ENCODE measurements at regions not wholly inside any gene's neighbourhood (a gene's known extent, or its start where the extent isn't known, plus 50 kb on each side); places are given as distances from the start of the nearest gene placed in this dataset.

DNA sequence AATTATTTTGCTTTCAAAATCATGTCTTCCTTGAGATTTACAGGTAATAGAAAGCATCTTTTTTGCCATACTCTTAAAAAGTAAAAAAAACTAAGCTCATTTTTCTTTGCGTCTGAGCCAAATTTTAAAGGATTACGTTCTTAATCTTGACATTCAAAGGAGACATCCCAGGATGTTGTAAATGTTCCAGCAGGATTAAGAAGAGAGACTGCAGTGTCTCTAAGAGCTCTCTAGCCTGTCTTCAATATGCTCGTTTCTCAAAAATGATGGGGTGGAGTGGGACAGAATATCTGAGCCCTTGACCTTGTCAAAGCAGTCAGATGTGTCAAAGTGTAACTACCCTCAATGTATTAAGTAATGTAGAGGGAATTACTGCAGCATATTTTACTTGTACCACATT is 363.3 kb downstream of the PCDH7 start:
- Mint-ChIP-seq H3K36me3 (ENCODE audit: low read depth) (no peaks in the 10 kb centered on the region), H3K9me3 (no peaks in the 10 kb centered on the region), H3K4me1 (no peaks in the 10 kb centered on the region), H3K4me3 (no peak overlapping the region), H3K27ac (no peak overlapping the region), H3K27me3 (no peaks in the 10 kb centered on the region)
- DNase-seq = no peak
- TF ChIP-seq, protein P1, sequence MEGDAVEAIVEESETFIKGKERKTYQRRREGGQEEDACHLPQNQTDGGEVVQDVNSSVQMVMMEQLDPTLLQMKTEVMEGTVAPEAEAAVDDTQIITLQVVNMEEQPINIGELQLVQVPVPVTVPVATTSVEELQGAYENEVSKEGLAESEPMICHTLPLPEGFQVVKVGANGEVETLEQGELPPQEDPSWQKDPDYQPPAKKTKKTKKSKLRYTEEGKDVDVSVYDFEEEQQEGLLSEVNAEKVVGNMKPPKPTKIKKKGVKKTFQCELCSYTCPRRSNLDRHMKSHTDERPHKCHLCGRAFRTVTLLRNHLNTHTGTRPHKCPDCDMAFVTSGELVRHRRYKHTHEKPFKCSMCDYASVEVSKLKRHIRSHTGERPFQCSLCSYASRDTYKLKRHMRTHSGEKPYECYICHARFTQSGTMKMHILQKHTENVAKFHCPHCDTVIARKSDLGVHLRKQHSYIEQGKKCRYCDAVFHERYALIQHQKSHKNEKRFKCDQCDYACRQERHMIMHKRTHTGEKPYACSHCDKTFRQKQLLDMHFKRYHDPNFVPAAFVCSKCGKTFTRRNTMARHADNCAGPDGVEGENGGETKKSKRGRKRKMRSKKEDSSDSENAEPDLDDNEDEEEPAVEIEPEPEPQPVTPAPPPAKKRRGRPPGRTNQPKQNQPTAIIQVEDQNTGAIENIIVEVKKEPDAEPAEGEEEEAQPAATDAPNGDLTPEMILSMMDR (IDR thresholded peaks at IDR 0.05) = no peak
- intact Hi-C loops (cut with micrococcal nuclease) = no loop called here
- ChIA-PET CTCF (no interaction called here), POLR2A (no interaction called here)
- ATAC-seq (ENCODE audit: low read depth) = no peak

DNA sequence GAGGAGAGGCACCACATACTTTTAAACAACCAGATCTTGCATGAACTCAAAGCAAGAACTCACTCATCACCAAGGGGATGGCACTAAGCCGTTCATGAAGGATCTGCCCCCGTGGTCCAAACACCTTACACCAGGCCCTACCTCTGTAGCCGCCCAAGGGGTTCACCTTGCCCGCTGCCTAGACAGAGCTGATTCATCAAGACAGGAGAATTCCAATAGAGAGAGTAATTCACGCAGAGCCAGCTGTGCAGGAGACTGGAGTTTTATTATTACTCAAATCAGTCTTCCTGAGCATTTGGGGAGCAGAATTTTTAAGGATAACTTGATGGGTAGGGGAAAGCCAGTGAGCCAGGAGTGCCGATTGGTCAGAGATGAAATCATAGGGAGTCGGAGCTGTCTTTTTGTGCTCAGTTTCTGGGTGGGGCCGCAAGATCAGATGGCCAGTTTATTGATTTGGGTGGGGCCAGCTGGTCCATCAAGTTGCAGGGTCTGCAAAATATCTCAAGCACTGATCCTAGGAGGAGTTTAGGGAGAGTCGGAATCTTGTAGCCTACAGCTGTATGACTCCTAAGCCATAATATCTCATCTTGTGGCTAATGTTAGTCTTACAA is 364.7 kb downstream of the PCDH7 start:
- no peaks in the 10 kb centered on the region for H3K36me3 Mint-ChIP-seq (ENCODE audit: low read depth)
- no peak overlapping the region for H3K4me3 Mint-ChIP-seq
- no peak for DNase-seq
- ChIA-PET CTCF (no interaction called here), POLR2A (no interaction called here)
- H3K4me1 Mint-ChIP-seq = no peaks in the 10 kb centered on the region
- intact Hi-C loops (cut with micrococcal nuclease) = no loop called here
- no peak for ATAC-seq (ENCODE audit: low read depth)
- no peak overlapping the region for H3K27ac Mint-ChIP-seq
- TF ChIP-seq, protein P1 (IDR thresholded peaks at IDR 0.05) = no peak
- H3K27me3 Mint-ChIP-seq = no peaks in the 10 kb centered on the region
- no peaks in the 10 kb centered on the region for H3K9me3 Mint-ChIP-seq

DNA sequence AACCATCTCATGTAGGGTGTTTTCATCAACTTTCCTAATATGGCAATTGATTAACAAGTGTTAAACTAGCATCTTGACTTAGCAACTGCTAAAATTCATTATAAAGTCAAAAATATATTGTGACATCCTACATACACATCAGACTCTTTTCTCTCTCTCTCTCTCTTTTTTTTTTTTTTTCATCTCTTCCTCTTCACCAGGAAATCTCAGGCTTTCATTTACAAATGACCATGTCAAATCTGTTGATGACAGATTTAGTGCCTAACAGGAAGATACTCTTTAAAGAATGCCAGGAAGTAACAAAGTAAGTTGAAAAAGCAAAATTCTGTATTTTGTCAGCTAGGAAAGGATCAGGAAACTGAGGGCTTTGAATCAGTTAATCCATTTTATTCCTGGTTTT is 365.5 kb downstream of the PCDH7 start:
- no peak overlapping the region for H3K27ac Mint-ChIP-seq
- DNase-seq (no peak), ATAC-seq (ENCODE audit: low read depth) (no peak)
- H3K9me3 Mint-ChIP-seq = no peaks in the 10 kb centered on the region
- no peak overlapping the region for H3K4me3 Mint-ChIP-seq
- H3K27me3 Mint-ChIP-seq = no peaks in the 10 kb centered on the region
- ChIA-PET POLR2A (no interaction called here), CTCF (no interaction called here)
- no peaks in the 10 kb centered on the region for H3K4me1 Mint-ChIP-seq
- intact Hi-C loops (cut with micrococcal nuclease) = no loop called here
- TF ChIP-seq, protein P1 (IDR thresholded peaks at IDR 0.05) = no peak
- H3K36me3 Mint-ChIP-seq (ENCODE audit: low read depth) = no peaks in the 10 kb centered on the region

DNA sequence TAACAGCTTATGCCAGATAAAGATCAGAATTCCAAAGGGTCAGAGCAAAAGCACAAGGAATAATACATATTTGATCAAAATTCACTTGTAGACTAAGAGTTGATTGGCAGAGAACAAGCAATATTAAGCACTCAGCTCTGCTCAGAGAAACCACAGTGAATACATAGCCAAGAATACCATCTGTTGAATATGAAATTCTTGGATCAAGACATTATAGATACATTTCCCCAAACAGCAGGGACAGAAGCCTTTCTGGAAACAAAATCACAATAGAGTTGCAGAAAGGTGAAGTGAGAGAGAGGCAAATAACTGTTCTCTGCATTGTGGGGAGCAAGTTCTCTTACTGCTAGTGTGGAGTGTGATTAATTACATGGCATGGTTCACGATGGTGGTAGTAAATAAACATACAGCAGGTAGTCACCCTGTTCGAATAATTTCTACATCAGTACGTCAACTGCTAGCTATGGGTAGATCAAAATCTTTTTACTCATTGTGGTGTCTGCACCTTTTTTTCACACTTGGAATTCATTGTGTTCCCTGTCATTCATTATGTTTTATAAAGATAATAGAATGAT is 366.7 kb downstream of the PCDH7 start:
- Mint-ChIP-seq H3K27ac (no peak overlapping the region), H3K9me3 (no peaks in the 10 kb centered on the region), H3K36me3 (ENCODE audit: low read depth) (no peaks in the 10 kb centered on the region), H3K27me3 (no peaks in the 10 kb centered on the region), H3K4me1 (no peaks in the 10 kb centered on the region), H3K4me3 (no peak overlapping the region)
- DNase-seq = no peak
- CTCF ChIA-PET = no interaction called here
- POLR2A ChIA-PET = no interaction called here
- intact Hi-C loops (cut with micrococcal nuclease) = no loop called here
- ATAC-seq (ENCODE audit: low read depth) = no peak
- TF ChIP-seq, protein P1 (IDR thresholded peaks at IDR 0.05) = no peak

DNA sequence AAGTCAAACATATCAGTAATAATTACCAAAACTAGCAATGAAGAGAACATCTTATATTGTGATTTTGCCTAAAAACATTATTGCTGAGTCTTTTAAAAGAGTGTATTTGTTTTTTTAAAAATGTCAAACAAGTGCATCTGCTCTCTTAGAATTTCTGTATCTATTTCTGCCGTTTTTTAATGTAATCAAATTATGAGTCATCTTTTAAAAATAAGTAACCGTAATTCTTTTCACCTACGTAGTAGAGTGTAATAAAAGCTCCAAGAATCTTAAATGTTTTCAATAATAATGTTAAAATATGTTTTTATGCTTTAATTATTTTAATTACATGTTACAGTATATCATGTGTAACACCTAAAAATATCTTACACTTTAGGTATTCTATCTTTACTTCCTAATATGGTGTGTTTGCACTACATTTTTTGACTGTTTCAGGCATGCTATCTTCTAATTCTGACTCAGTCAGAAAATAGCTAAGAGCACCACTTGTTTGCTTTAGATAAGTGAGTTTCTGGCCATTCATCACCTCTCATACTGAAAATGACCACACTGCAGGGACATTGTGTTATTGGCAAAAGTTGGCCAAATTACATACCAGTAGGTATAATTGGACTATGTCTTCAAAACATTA is 368.5 kb downstream of the PCDH7 start:
- peaks cover 2% of the 10 kb centered on the region for H3K9me3 Mint-ChIP-seq

More for the DNA sequence above, 368.5 kb downstream of the PCDH7 start:
- intact Hi-C loops (cut with micrococcal nuclease) = no loop called here
- no peak overlapping the region for H3K4me3 Mint-ChIP-seq
- TF ChIP-seq, protein P1 (IDR thresholded peaks at IDR 0.05) = no peak
- H3K36me3 Mint-ChIP-seq (ENCODE audit: low read depth) = no peaks in the 10 kb centered on the region
- DNase-seq (no peak), ATAC-seq (ENCODE audit: low read depth) (no peak)
- H3K27ac Mint-ChIP-seq = no peak overlapping the region
- no peaks in the 10 kb centered on the region for H3K4me1 Mint-ChIP-seq
- ChIA-PET POLR2A (no interaction called here), CTCF (no interaction called here)
- no peaks in the 10 kb centered on the region for H3K27me3 Mint-ChIP-seq

Data from activated B cell treated with CpG ODN at 0.5 μM for 24 hours (primary cell).